ENCODE measurements at regions not wholly inside any gene's neighbourhood (a gene's known extent, or its start where the extent isn't known, plus 50 kb on each side); places are given as distances from the start of the nearest gene placed in this dataset.
A peak's percentile ranks its signal among the peaks of the same experiment; 100 is the strongest.

- H4K20me1 ChIP-seq (ENCODE audit: insufficient read depth, low read length) = no peaks in the 10 kb centered on the region
- no peaks in the 10 kb centered on the region for H3K9me3 Mint-ChIP-seq (ENCODE audit: unreplicated experiment)
- no peak overlapping the region for H3K27ac Mint-ChIP-seq (ENCODE audit: unreplicated experiment)
- H3K36me3 Mint-ChIP-seq (ENCODE audit: low read depth, unreplicated experiment) = no peaks in the 10 kb centered on the region
- DNase-seq (ENCODE audit: low read depth) (no peak), FAIRE-seq (no peak)
- no peaks in the 10 kb centered on the region for H3K27me3 Mint-ChIP-seq (ENCODE audit: low read depth, unreplicated experiment)
- H3K4me2 ChIP-seq (ENCODE audit: low read length) = no peak overlapping the region
- H3K9ac ChIP-seq (ENCODE audit: low read length) = no peak overlapping the region
- no peak overlapping the region for H3K4me3 ChIP-seq (ENCODE audit: insufficient read depth, low read depth, low read length)
- no peaks in the 10 kb centered on the region for H3K36me3 ChIP-seq (ENCODE audit: insufficient read depth, low read length)
- no peaks in the 10 kb centered on the region for H3K79me2 ChIP-seq (ENCODE audit: insufficient read depth, low read length)
- no peaks in the 10 kb centered on the region for H3K9me3 ChIP-seq (ENCODE audit: insufficient read depth, low read depth, low read length)
- H3K4me3 Mint-ChIP-seq (ENCODE audit: unreplicated experiment) = no peak overlapping the region
- peaks cover 13% of the 10 kb centered on the region for H3K4me1 ChIP-seq (ENCODE audit: insufficient read depth, low read length)
- TF ChIP-seq EZH2 (IDR thresholded peaks at IDR 0.05; ENCODE audit: insufficient read depth, low read length) = no peak
- TF ChIP-seq CTCF (IDR thresholded peaks at IDR 0.05; ENCODE audit: insufficient read depth, low read depth, low read length) = no peak
- no peaks in the 10 kb centered on the region for H3K27me3 ChIP-seq (ENCODE audit: insufficient read depth, low read length)
- peaks cover 7% of the 10 kb centered on the region for H3K4me1 Mint-ChIP-seq (ENCODE audit: low read depth, unreplicated experiment)
- H3K27ac ChIP-seq (ENCODE audit: low read depth, low read length) = no peak overlapping the region
- no peak overlapping the region for H2AFZ ChIP-seq (ENCODE audit: low read depth, low read length)
Measured at GRCh38 chr21:28758042-28758882, 234.4 kb downstream of the LTN1 start.

DNA sequence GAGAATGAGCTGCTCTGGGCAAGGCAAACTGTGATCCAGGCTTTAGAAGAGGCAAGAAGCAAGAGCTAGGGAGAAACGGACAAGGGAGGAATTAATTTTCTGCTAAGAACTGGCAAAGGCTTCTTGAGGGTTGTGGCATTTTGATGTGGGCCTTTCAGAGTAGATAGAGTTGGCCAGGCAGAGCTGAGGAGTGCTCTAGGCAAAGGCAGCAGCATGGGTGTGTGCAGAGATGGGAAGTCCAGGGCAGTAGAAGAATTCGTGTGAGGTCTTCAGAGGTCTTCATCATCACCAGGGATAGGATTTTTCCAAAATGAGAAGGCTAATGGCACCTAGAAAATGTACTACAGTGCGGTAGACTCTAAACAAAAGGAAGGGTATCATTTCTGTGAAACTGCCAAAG is 237.8 kb downstream of the LTN1 start:
- Histone ChIP-seq H3K9ac (ENCODE audit: low read length) (no peak overlapping the region), H3K79me2 (ENCODE audit: insufficient read depth, low read length) (no peaks in the 10 kb centered on the region), H3K4me3 (ENCODE audit: insufficient read depth, low read depth, low read length) (no peak overlapping the region), H3K27ac (ENCODE audit: low read depth, low read length) (no peak overlapping the region), H4K20me1 (ENCODE audit: insufficient read depth, low read length) (no peaks in the 10 kb centered on the region), H2AFZ (ENCODE audit: low read depth, low read length) (no peak overlapping the region), H3K27me3 (ENCODE audit: insufficient read depth, low read length) (no peaks in the 10 kb centered on the region), H3K4me2 (ENCODE audit: low read length) (peak overlapping the region; percentile 21), H3K4me1 (ENCODE audit: insufficient read depth, low read length) (peaks cover 7% of the 10 kb centered on the region), H3K9me3 (ENCODE audit: insufficient read depth, low read depth, low read length) (no peaks in the 10 kb centered on the region), H3K36me3 (ENCODE audit: insufficient read depth, low read length) (no peaks in the 10 kb centered on the region)
- FAIRE-seq = no peak
- DNase-seq (ENCODE audit: low read depth) = no peak
- Mint-ChIP-seq H3K27ac (ENCODE audit: unreplicated experiment) (no peak overlapping the region), H3K36me3 (ENCODE audit: low read depth, unreplicated experiment) (no peaks in the 10 kb centered on the region), H3K9me3 (ENCODE audit: unreplicated experiment) (no peaks in the 10 kb centered on the region), H3K4me3 (ENCODE audit: unreplicated experiment) (no peak overlapping the region), H3K27me3 (ENCODE audit: low read depth, unreplicated experiment) (no peaks in the 10 kb centered on the region), H3K4me1 (ENCODE audit: low read depth, unreplicated experiment) (no peaks in the 10 kb centered on the region)
- no peak for TF ChIP-seq EZH2 (IDR thresholded peaks at IDR 0.05; ENCODE audit: insufficient read depth, low read length)

- no peaks in the 10 kb centered on the region for H3K4me1 Mint-ChIP-seq (ENCODE audit: low read depth, unreplicated experiment)
- no peak overlapping the region for H3K27ac Mint-ChIP-seq (ENCODE audit: unreplicated experiment)
Measured at GRCh38 chr21:28754127-28754611, 238.5 kb downstream of the LTN1 start.

More at GRCh38 chr21:28754127-28754611, 238.5 kb downstream of the LTN1 start:
- Histone ChIP-seq H3K4me2 (ENCODE audit: low read length) (peak overlapping the region; percentile 37), H3K4me1 (ENCODE audit: insufficient read depth, low read length) (peaks cover 7% of the 10 kb centered on the region), H3K27me3 (ENCODE audit: insufficient read depth, low read length) (no peaks in the 10 kb centered on the region), H4K20me1 (ENCODE audit: insufficient read depth, low read length) (no peaks in the 10 kb centered on the region), H3K9me3 (ENCODE audit: insufficient read depth, low read depth, low read length) (no peaks in the 10 kb centered on the region), H3K79me2 (ENCODE audit: insufficient read depth, low read length) (no peaks in the 10 kb centered on the region), H3K9ac (ENCODE audit: low read length) (no peak overlapping the region), H3K4me3 (ENCODE audit: insufficient read depth, low read depth, low read length) (no peak overlapping the region), H2AFZ (ENCODE audit: low read depth, low read length) (peak overlapping the region; percentile 13), H3K27ac (ENCODE audit: low read depth, low read length) (peak overlapping the region; percentile 53), H3K36me3 (ENCODE audit: insufficient read depth, low read length) (no peaks in the 10 kb centered on the region)
- TF ChIP-seq EZH2 (IDR thresholded peaks at IDR 0.05; ENCODE audit: insufficient read depth, low read length) (no peak), CTCF (IDR thresholded peaks at IDR 0.05; ENCODE audit: insufficient read depth, low read depth, low read length) (no peak)
- Mint-ChIP-seq H3K27me3 (ENCODE audit: low read depth, unreplicated experiment) (no peaks in the 10 kb centered on the region), H3K9me3 (ENCODE audit: unreplicated experiment) (no peaks in the 10 kb centered on the region), H3K4me3 (ENCODE audit: unreplicated experiment) (no peak overlapping the region), H3K36me3 (ENCODE audit: low read depth, unreplicated experiment) (no peaks in the 10 kb centered on the region)
- peak; percentile 93 for DNase-seq (ENCODE audit: low read depth)
- FAIRE-seq = peak; percentile 39
